ENCODE measurements at regions not wholly inside any gene's neighbourhood (a gene's known extent, or its start where the extent isn't known, plus 50 kb on each side); places are given as distances from the start of the nearest gene placed in this dataset.

GRCh38 chr7:124557587-124557986 is 208.0 kb downstream of the GPR37 start:
- TF ChIP-seq HMGXB4 (CRISPR knock-in tag; IDR thresholded peaks at IDR 0.05; ENCODE audit: borderline replicate concordance in 1 of 2, low read depth in 1 of 2): no peak
- TF ChIP-seq BORCS8-MEF2B (CRISPR knock-in tag; IDR thresholded peaks at IDR 0.05): no peak
- no peak for TF ChIP-seq RFX5 (IDR thresholded peaks at IDR 0.05; ENCODE audit: low read depth, low read length)
- TF ChIP-seq RELA (CRISPR knock-in tag; IDR thresholded peaks at IDR 0.05): no peak
- no peak for TF ChIP-seq MXI1 (IDR thresholded peaks at IDR 0.05; ENCODE audit: borderline replicate concordance, low read depth, low read length)
- TF ChIP-seq, protein P1, sequence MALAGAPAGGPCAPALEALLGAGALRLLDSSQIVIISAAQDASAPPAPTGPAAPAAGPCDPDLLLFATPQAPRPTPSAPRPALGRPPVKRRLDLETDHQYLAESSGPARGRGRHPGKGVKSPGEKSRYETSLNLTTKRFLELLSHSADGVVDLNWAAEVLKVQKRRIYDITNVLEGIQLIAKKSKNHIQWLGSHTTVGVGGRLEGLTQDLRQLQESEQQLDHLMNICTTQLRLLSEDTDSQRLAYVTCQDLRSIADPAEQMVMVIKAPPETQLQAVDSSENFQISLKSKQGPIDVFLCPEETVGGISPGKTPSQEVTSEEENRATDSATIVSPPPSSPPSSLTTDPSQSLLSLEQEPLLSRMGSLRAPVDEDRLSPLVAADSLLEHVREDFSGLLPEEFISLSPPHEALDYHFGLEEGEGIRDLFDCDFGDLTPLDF (CRISPR knock-in tag; IDR thresholded peaks at IDR 0.05): no peak
